A549 (cell line): ENCODE measurements at regions not wholly inside any gene's neighbourhood (a gene's known extent, or its start where the extent isn't known, plus 50 kb on each side); places are given as distances from the start of the nearest gene placed in this dataset.

ENCODE experiments used
- ATAC-seq, 2 experiments: fragments of 200-7000 bp in 1 of 2; fragments of >200 bp in 1 of 2; cut with Nextera tagmentation in 1 of 2; cut with Tn5 transposase in 1 of 2; 3 replicates each; pipeline versions ENCODE4 v1.8.0 to v1.9.1; 2018 to 2020; ENCODE audit warnings: mild to moderate bottlenecking in 1 of 2, moderate library complexity in 1 of 2
- CTCF ChIA-PET: fragments of 300-600 bp; sonication (Branson Sonifier 250); formaldehyde crosslinking; extraction: SDS; loops from one replicate; lab custom pipeline; 2021; ENCODE audit warnings: antibody characterized with exemption, inconsistent platforms; lab: Yijun Ruan, JAX
- POLR2A ChIA-PET: fragments of 350-600 bp; formaldehyde crosslinking; extraction: SDS; loops from one replicate; lab custom pipeline; 2021; ENCODE audit warnings: antibody characterized with exemption, inconsistent platforms; lab: Yijun Ruan, JAX
- DNase-seq, 2 experiments: peaks; one replicate each; pipeline versions ENCODE4 v3.0.0 to v3.0.0-alpha.2; 2011 to 2016; ENCODE audit warnings: low read depth in 1 of 2, low spot score in 1 of 2
- FAIRE-seq: peaks from 2 replicates; lab custom pipeline; 2011; peaks lifted over from hg19 to GRCh38; lab: Jason Lieb, UNC
- H3K27ac ChIP-seq, 2 experiments: fragments of >200 bp; sonication (Bioruptor Twin); formaldehyde crosslinking; 3 replicates each; pipeline ENCODE4 v1.5.1; 2016 to 2017
- H3K4me1 ChIP-seq: fragments of >200 bp; sonication (Bioruptor Twin); formaldehyde crosslinking; 3 replicates; pipeline ENCODE4 v1.6.1; 2016
- H3K4me2 ChIP-seq: fragments of >200 bp; sonication (Bioruptor Twin); formaldehyde crosslinking; 3 replicates; pipeline ENCODE4 v1.6.1; 2016
- H3K4me3 ChIP-seq: fragments of >200 bp; sonication (Bioruptor Twin); formaldehyde crosslinking; 3 replicates; pipeline ENCODE4 v1.5.1; 2016
- H3K9me3 ChIP-seq: fragments of >200 bp; sonication (Bioruptor Twin); formaldehyde crosslinking; 3 replicates; pipeline ENCODE4 v1.6.1; 2016
- CBX8 ChIP-seq: fragments of 200-600 bp; sonication (generic); IDR thresholded peaks from 2 replicates; pipeline ENCODE4 v1.6.1; 2016
- EHMT2 ChIP-seq: fragments of 200-600 bp; sonication (generic); IDR thresholded peaks from 2 replicates; pipeline ENCODE4 v1.6.1; 2016; ENCODE audit warnings: antibody characterized with exemption, low read depth, mild to moderate bottlenecking, moderate library complexity
- EP300 ChIP-seq, 2 experiments: fragments of >200 bp; sonication (Bioruptor Twin); formaldehyde crosslinking; IDR thresholded peaks; 2 replicates in 1 of 2; 3 replicates in 1 of 2; pipeline ENCODE4 v1.6.1; 2016 to 2017
- ESRRA ChIP-seq: fragments of 150-350 bp; IDR thresholded peaks from 2 replicates; pipeline ENCODE4 v1.6.1; 2014; ENCODE audit warnings: mild to moderate bottlenecking, low read length, borderline replicate concordance
- HDAC2 ChIP-seq: fragments of 200-600 bp; sonication (generic); IDR thresholded peaks from 2 replicates; pipeline ENCODE4 v1.6.1; 2016
- HEYL ChIP-seq: fragments of 250-450 bp; sonication (Bioruptor Pico); IDR thresholded peaks from 2 replicates; pipeline ENCODE4 v1.8.0; 2021; ENCODE audit warnings: mild to moderate bottlenecking, moderate library complexity
- HOXA7 ChIP-seq: fragments of 250-450 bp; sonication (Bioruptor Pico); IDR thresholded peaks from 2 replicates; pipeline ENCODE4 v1.5.0; 2020; ENCODE audit warnings: mild to moderate bottlenecking, moderate library complexity
- HOXB13 ChIP-seq: fragments of 250-450 bp; sonication (Bioruptor Pico); IDR thresholded peaks from 2 replicates; pipeline ENCODE4 v1.5.0; 2020; ENCODE audit warnings: low read depth, mild to moderate bottlenecking, moderate library complexity
- KDM1A ChIP-seq: fragments of 200-600 bp; sonication (generic); IDR thresholded peaks from 2 replicates; pipeline ENCODE4 v1.6.1; 2016; ENCODE audit warnings: low read depth, mild to moderate bottlenecking
- KDM5A ChIP-seq: fragments of 200-600 bp; sonication (generic); IDR thresholded peaks from 2 replicates; pipeline ENCODE4 v1.6.1; 2016; ENCODE audit warnings: antibody characterized with exemption, mild to moderate bottlenecking
- MYC ChIP-seq: IDR thresholded peaks from 2 replicates; pipeline ENCODE4 v1.6.1; 2012; ENCODE audit warnings: mild to moderate bottlenecking, inconsistent platforms, low read length, improper control_type of control experiment, borderline replicate concordance
- NPAS2 ChIP-seq: fragments of 250-450 bp; sonication (Bioruptor Pico); IDR thresholded peaks from 2 replicates; pipeline ENCODE4 v1.8.0; 2022; ENCODE audit warnings: mild to moderate bottlenecking, moderate library complexity, borderline replicate concordance
- NR3C1 ChIP-seq: fragments of >200 bp; sonication (Bioruptor Twin); formaldehyde crosslinking; IDR thresholded peaks from 3 replicates; pipeline ENCODE4 v1.6.1; 2017
- PHF8 ChIP-seq: fragments of 200-600 bp; sonication (generic); IDR thresholded peaks from 2 replicates; pipeline ENCODE4 v1.6.1; 2016; ENCODE audit warnings: low read depth, mild to moderate bottlenecking, antibody characterized with exemption, moderate library complexity, borderline replicate concordance
- POLR2A ChIP-seq: IDR thresholded peaks from 2 replicates; pipeline ENCODE4 v1.6.1; 2012; ENCODE audit warnings: mild to moderate bottlenecking, low read length
- RARB ChIP-seq: fragments of 250-450 bp; sonication (Bioruptor Pico); IDR thresholded peaks from 2 replicates; pipeline ENCODE4 v1.8.0; 2021; ENCODE audit warnings: mild to moderate bottlenecking, moderate library complexity
- RNF2 ChIP-seq: fragments of 200-600 bp; sonication (generic); IDR thresholded peaks from 2 replicates; pipeline ENCODE4 v1.6.1; 2016; ENCODE audit warnings: low read depth, mild to moderate bottlenecking, antibody characterized with exemption, moderate library complexity, borderline replicate concordance
- SMC3 ChIP-seq: fragments of >200 bp; sonication (Bioruptor Twin); formaldehyde crosslinking; IDR thresholded peaks from 3 replicates; pipeline ENCODE4 v1.6.1; 2018; ENCODE audit warnings: inconsistent platforms
- TP53 ChIP-seq: fragments of 250-450 bp; sonication (Bioruptor Pico); IDR thresholded peaks from 2 replicates; pipeline ENCODE4 v1.5.0; 2021; ENCODE audit warnings: mild to moderate bottlenecking, moderate library complexity
- ZNF302 ChIP-seq: fragments of 250-450 bp; sonication (Bioruptor Pico); IDR thresholded peaks from 2 replicates; pipeline ENCODE4 v1.9.0; 2021; ENCODE audit warnings: inconsistent platforms, mild to moderate bottlenecking, moderate library complexity
- ZSCAN20 ChIP-seq: fragments of 250-450 bp; sonication (Bioruptor Pico); IDR thresholded peaks from 2 replicates; pipeline ENCODE4 v1.8.0; 2022; ENCODE audit warnings: mild to moderate bottlenecking, moderate library complexity
- whole genome bisulfite sequencing: methylation state at CpG from one replicate; pipeline ENCODE4 v1.1.6; 2017; ENCODE audit errors: missing lambda C conversion rate; 5-methylcytosine and 5-hydroxymethylcytosine counted together
- TF ChIP-seq, protein P1 (sequence below): IDR thresholded peaks from 2 replicates; pipeline ENCODE4 v1.6.1; 2012
- TF ChIP-seq, protein P2 (sequence below): fragments of >200 bp; sonication (Bioruptor Twin); formaldehyde crosslinking; IDR thresholded peaks from 2 replicates; pipeline ENCODE4 v1.6.1; 2016
- TF ChIP-seq, protein P3 (sequence below): fragments of 450-650 bp; IDR thresholded peaks from 2 replicates; pipeline ENCODE4 v1.6.1; 2014; ENCODE audit warnings: antibody characterized with exemption
- TF ChIP-seq, protein P4 (sequence below): fragments of >200 bp; sonication (Bioruptor Twin); formaldehyde crosslinking; IDR thresholded peaks from 3 replicates; pipeline ENCODE4 v1.5.1; 2016

DNA sequence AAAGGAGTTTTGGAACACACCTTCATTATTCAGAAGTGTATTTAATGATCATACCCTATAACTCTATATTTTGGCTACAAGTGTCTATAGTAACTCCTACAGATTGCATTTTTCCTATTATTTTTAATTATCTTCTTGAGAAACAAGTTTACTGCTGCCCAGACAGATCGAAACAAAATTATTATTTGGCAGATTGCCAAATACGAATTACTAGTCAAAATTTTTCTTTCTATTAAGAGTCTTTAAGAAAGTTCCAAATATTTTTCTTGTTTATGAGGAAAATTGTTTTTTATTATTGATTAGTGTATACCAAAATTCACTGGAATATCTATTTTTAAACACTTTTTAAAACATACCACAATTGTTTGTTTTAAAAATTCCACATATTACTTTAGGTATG, 821.9 kb upstream of the SLC35B3 start:
- 49% methylated on average over 2 of the region's 2 CpGs for WGBS
- CTCF ChIA-PET: no interaction called here
- TF ChIP-seq MYC: no peak
- no peak for TF ChIP-seq ESRRA
- TF ChIP-seq, protein P1, sequence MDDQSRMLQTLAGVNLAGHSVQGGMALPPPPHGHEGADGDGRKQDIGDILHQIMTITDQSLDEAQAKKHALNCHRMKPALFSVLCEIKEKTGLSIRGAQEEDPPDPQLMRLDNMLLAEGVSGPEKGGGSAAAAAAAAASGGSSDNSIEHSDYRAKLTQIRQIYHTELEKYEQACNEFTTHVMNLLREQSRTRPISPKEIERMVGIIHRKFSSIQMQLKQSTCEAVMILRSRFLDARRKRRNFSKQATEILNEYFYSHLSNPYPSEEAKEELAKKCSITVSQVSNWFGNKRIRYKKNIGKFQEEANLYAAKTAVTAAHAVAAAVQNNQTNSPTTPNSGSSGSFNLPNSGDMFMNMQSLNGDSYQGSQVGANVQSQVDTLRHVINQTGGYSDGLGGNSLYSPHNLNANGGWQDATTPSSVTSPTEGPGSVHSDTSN: no peak
- no peak for TF ChIP-seq NPAS2 (CRISPR knock-in tag)
- no peak for TF ChIP-seq NR3C1
- no peak for TF ChIP-seq RARB (CRISPR knock-in tag)
- TF ChIP-seq, protein P2, sequence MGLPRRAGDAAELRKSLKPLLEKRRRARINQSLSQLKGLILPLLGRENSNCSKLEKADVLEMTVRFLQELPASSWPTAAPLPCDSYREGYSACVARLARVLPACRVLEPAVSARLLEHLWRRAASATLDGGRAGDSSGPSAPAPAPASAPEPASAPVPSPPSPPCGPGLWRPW: no peak
- no peak for TF ChIP-seq KDM1A
- no peak for TF ChIP-seq ZNF302
- no peak for TF ChIP-seq KDM5A
- TF ChIP-seq POLR2A: no peak
- TF ChIP-seq HEYL (CRISPR knock-in tag): no peak
- no peak for TF ChIP-seq ZSCAN20 (CRISPR knock-in tag)
- TF ChIP-seq RNF2: no peak
- TF ChIP-seq, protein P3, sequence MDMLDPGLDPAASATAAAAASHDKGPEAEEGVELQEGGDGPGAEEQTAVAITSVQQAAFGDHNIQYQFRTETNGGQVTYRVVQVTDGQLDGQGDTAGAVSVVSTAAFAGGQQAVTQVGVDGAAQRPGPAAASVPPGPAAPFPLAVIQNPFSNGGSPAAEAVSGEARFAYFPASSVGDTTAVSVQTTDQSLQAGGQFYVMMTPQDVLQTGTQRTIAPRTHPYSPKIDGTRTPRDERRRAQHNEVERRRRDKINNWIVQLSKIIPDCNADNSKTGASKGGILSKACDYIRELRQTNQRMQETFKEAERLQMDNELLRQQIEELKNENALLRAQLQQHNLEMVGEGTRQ: no peak
- TF ChIP-seq HOXB13 (CRISPR knock-in tag): no peak
- no peak for TF ChIP-seq TP53 (CRISPR knock-in tag)
- TF ChIP-seq EHMT2: no peak
- no peak for TF ChIP-seq HDAC2
- TF ChIP-seq, all 56 proteins: peak for 0
- Histone ChIP-seq H3K4me1 (no peaks in the 10 kb centered on the region), H3K27ac (no peak overlapping the region), H3K9me3 (no peaks in the 10 kb centered on the region), H3K4me2 (no peak overlapping the region), H3K4me3 (no peak overlapping the region)
- ATAC-seq: no peak
- DNase-seq: no peak
- no peak for FAIRE-seq
- POLR2A ChIA-PET: no interaction called here

DNA sequence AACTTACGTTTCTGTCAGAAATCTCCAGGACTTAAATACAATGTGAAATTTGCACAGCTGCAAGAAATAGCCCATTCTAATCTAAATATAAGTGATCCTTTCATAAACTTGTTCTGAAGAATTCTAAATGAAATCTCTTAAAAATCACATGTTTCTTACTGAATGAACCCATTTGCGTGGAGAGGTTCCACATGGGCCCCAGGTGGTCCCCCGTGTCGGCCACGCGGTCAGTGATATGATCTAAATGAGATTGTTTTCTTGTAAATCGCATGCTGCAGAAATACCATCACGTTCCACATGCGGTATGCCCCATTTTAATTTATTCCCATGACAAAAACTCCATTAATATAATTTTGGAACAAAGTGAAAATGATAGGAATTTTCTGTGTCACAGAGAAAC, 818.9 kb upstream of the SLC35B3 start:
- Histone ChIP-seq H3K4me1 (peaks cover 7% of the 10 kb centered on the region; the same call in 2 of the 3 replicates), H3K4me3 (no peak overlapping the region), H3K27ac (no peak overlapping the region), H3K9me3 (no peaks in the 10 kb centered on the region), H3K4me2 (no peak overlapping the region)
- TF ChIP-seq SMC3 (no peak), EP300 (IDR thresholded peaks at IDR 0.05) (no peak)
- TF ChIP-seq, protein P4, sequence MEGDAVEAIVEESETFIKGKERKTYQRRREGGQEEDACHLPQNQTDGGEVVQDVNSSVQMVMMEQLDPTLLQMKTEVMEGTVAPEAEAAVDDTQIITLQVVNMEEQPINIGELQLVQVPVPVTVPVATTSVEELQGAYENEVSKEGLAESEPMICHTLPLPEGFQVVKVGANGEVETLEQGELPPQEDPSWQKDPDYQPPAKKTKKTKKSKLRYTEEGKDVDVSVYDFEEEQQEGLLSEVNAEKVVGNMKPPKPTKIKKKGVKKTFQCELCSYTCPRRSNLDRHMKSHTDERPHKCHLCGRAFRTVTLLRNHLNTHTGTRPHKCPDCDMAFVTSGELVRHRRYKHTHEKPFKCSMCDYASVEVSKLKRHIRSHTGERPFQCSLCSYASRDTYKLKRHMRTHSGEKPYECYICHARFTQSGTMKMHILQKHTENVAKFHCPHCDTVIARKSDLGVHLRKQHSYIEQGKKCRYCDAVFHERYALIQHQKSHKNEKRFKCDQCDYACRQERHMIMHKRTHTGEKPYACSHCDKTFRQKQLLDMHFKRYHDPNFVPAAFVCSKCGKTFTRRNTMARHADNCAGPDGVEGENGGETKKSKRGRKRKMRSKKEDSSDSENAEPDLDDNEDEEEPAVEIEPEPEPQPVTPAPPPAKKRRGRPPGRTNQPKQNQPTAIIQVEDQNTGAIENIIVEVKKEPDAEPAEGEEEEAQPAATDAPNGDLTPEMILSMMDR: no peak
- ChIA-PET CTCF (no interaction called here), POLR2A (no interaction called here)
- WGBS: 77% methylated on average over 9 of the region's 9 CpGs
- DNase-seq (no peak), FAIRE-seq (no peak), ATAC-seq (no peak)

DNA sequence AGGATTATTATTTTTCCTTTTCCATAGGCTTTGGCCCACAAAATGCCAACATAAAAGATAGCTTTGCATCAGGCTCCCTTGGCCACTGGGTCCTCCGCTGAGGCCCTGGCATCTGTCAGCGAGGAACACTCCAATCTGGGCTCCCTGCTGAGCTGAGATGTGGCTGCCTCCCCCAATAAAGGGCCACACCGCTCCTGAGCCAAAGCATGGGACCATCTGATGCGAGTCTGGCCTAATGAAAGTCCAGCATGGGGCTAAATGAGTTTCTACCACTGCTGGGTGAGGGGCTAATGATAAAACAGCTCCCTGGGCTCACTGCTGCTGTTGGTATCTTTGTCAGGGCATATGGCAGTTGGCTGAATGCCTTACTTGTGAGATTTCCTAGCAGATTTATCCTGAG, 817.5 kb upstream of the SLC35B3 start:
- TF ChIP-seq HOXA7 (CRISPR knock-in tag) (no peak), RARB (CRISPR knock-in tag) (no peak), CBX8 (no peak), PHF8 (no peak), EHMT2 (no peak)
- TF ChIP-seq, protein P3: no peak
- peaks cover 11% of the 10 kb centered on the region; the same call in 2 of the 3 replicates for H3K4me1 ChIP-seq
- H3K4me3 ChIP-seq: no peak overlapping the region
- H3K4me2 ChIP-seq: no peak overlapping the region
- no peak overlapping the region; a peak in 1 of 6 replicates for H3K27ac ChIP-seq
- FAIRE-seq (no peak), ATAC-seq (no peak), DNase-seq (no peak)
- 70% methylated on average over 3 of the region's 4 CpGs for WGBS
- ChIA-PET CTCF (interaction anchor here (0.8 to 1.0 kb wide), 2 partner anchors 1162 to 1177 kb away, joined by 3 to 7 read pairs; partner anchors contain the start of gene TFAP2A), POLR2A (interaction anchor here (0.9 kb wide), 1 partner anchor 1152 kb away, joined by 3 read pairs; no protein-coding TSS in a partner anchor)
- no peaks in the 10 kb centered on the region for H3K9me3 ChIP-seq
